ENCODE measurements at regions not wholly inside any gene's neighbourhood (a gene's known extent, or its start where the extent isn't known, plus 50 kb on each side); places are given as distances from the start of the nearest gene placed in this dataset.

DNA sequence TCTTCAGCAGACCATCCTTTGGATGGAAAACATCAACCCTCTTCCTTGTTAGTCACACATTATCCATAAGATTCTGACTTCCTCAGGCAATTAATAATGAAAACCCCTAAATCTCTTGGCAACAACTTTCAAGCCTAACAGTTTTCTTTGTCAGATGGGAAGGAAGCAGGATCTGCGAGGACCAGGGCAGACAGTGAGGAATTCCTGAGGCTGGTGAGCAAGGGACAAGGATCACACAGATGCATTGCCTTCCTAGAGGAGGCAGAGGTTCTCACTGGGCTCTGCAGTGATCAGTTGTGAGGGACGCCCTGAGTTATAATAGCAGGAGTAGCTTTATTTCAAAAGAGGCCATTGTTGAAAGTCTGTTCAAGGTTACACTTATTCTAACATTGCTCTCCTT, 195.4 kb downstream of the SLIT2 start:
- no peak overlapping the region for H3K56ac ChIP-seq (ENCODE audit: extremely low read depth, insufficient read depth, low read length)
- peaks cover 3% of the 10 kb centered on the region for H3K4me1 ChIP-seq (ENCODE audit: control insufficient read depth, insufficient read depth, low read length)
- H4K91ac ChIP-seq (ENCODE audit: insufficient read depth, low read depth, low read length): no peak overlapping the region
- no CpG with 5 or more reads among the region's 2 CpGs for WGBS, 2 experiments (ENCODE audit: extremely low coverage in 2 of 2, insufficient read length in 1 of 2)
- H4K8ac ChIP-seq (ENCODE audit: low read depth in 2 of 2, low read length in 2 of 2): no peak overlapping the region
- CTCF ChIA-PET: no interaction called here
- no peak overlapping the region for H2AK9ac ChIP-seq (replicated peaks; ENCODE audit: low read depth, low read length, poor library complexity)
- no peak overlapping the region for H2BK20ac ChIP-seq (ENCODE audit: low read depth, low read length)
- intact Hi-C loops (cut with micrococcal nuclease) (loop anchor here (5.0 kb wide), 1 partner anchor 1705 kb away; no protein-coding TSS in a partner anchor), dilution Hi-C loops (cut with HindIII; ENCODE audit: low sequenced_read_pairs, unreplicated experiment) (no loop called here), in situ Hi-C loops (cut with MboI; ENCODE audit: low sequenced_read_pairs) (loop anchor here (25.0 kb wide), 1 partner anchor 1760 kb away; no protein-coding TSS in a partner anchor)
- no peak for DNase-seq
- H2BK120ac ChIP-seq (ENCODE audit: low read depth, low read length): no peak overlapping the region
- H3K4me3 ChIP-seq (ENCODE audit: insufficient read depth, low read depth, low read length): no peak overlapping the region
- H4K5ac ChIP-seq (ENCODE audit: low read depth, low read length): no peak overlapping the region
- no peak overlapping the region for H3K14ac ChIP-seq (replicated peaks; ENCODE audit: low read depth, low read length)
- H3K27me3 ChIP-seq (ENCODE audit: control insufficient read depth, insufficient read depth, low read length): no peaks in the 10 kb centered on the region
- H3K18ac ChIP-seq (ENCODE audit: low read depth, low read length): no peak overlapping the region
- H3K9me1 ChIP-seq (ENCODE audit: insufficient read depth, low read length): no peaks in the 10 kb centered on the region
- H2BK5ac ChIP-seq (ENCODE audit: low read depth, low read length, poor library complexity, severe bottlenecking): no peak overlapping the region
- no peak overlapping the region for H3K9ac ChIP-seq (ENCODE audit: low read depth, low read length)
- H2AK5ac ChIP-seq (ENCODE audit: low read depth, low read length): no peak overlapping the region
- H3K36me3 ChIP-seq (ENCODE audit: control insufficient read depth, insufficient read depth, low read length): no peaks in the 10 kb centered on the region
- no peaks in the 10 kb centered on the region for H3K9me3 ChIP-seq (ENCODE audit: control insufficient read depth, insufficient read depth, low read length)
- POLR2A ChIA-PET (ENCODE audit: unreplicated experiment): no interaction called here
- H2BK15ac ChIP-seq (ENCODE audit: low read depth, low read length): no peak overlapping the region
- no peak overlapping the region for H3K27ac ChIP-seq (ENCODE audit: insufficient read depth, low read length)
- no peaks in the 10 kb centered on the region for H3K79me1 ChIP-seq (ENCODE audit: low read depth in 1 of 2, low read length in 2 of 2)
- no peak for ATAC-seq (ENCODE audit: low read depth)
- H3K23ac ChIP-seq (ENCODE audit: low read depth, low read length): no peak overlapping the region
- no TSS peak for BruUV-seq (replicated peaks)
- H3K4ac ChIP-seq (ENCODE audit: low read depth, low read length): no peak overlapping the region
- TF ChIP-seq RFX5 (IDR thresholded peaks at IDR 0.05; ENCODE audit: low read depth, low read length) (no peak), NFE2L2 (IDR thresholded peaks at IDR 0.05; ENCODE audit: low read depth, low read length) (no peak), BHLHE40 (IDR thresholded peaks at IDR 0.05; ENCODE audit: low read depth, low read length) (no peak), CEBPB (IDR thresholded peaks at IDR 0.05; ENCODE audit: low read depth, low read length) (no peak), CHD1 (IDR thresholded peaks at IDR 0.05; ENCODE audit: low read depth, low read length) (no peak), POLR2A (IDR thresholded peaks at IDR 0.05; ENCODE audit: low read depth, low read length) (no peak), MAZ (IDR thresholded peaks at IDR 0.05; ENCODE audit: borderline replicate concordance, low read depth, low read length) (no peak), MXI1 (IDR thresholded peaks at IDR 0.05; ENCODE audit: borderline replicate concordance, low read depth, low read length) (no peak), SMC3 (IDR thresholded peaks at IDR 0.05; ENCODE audit: low read depth, low read length) (no peak), USF2 (IDR thresholded peaks at IDR 0.05; ENCODE audit: low read depth, low read length) (no peak), RCOR1 (IDR thresholded peaks at IDR 0.05; ENCODE audit: insufficient replicate concordance, low read length) (no peak), FOS (IDR thresholded peaks at IDR 0.05; ENCODE audit: low read depth, low read length) (no peak), RAD21 (IDR thresholded peaks at IDR 0.05; ENCODE audit: low read length) (no peak), MAFK (IDR thresholded peaks at IDR 0.05; ENCODE audit: low read depth, low read length) (no peak)
- TF ChIP-seq, protein P1, sequence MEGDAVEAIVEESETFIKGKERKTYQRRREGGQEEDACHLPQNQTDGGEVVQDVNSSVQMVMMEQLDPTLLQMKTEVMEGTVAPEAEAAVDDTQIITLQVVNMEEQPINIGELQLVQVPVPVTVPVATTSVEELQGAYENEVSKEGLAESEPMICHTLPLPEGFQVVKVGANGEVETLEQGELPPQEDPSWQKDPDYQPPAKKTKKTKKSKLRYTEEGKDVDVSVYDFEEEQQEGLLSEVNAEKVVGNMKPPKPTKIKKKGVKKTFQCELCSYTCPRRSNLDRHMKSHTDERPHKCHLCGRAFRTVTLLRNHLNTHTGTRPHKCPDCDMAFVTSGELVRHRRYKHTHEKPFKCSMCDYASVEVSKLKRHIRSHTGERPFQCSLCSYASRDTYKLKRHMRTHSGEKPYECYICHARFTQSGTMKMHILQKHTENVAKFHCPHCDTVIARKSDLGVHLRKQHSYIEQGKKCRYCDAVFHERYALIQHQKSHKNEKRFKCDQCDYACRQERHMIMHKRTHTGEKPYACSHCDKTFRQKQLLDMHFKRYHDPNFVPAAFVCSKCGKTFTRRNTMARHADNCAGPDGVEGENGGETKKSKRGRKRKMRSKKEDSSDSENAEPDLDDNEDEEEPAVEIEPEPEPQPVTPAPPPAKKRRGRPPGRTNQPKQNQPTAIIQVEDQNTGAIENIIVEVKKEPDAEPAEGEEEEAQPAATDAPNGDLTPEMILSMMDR (conservative IDR thresholded peaks at IDR 0.05; ENCODE audit: low read depth, low read length): no peak
- TF ChIP-seq, protein P2, sequence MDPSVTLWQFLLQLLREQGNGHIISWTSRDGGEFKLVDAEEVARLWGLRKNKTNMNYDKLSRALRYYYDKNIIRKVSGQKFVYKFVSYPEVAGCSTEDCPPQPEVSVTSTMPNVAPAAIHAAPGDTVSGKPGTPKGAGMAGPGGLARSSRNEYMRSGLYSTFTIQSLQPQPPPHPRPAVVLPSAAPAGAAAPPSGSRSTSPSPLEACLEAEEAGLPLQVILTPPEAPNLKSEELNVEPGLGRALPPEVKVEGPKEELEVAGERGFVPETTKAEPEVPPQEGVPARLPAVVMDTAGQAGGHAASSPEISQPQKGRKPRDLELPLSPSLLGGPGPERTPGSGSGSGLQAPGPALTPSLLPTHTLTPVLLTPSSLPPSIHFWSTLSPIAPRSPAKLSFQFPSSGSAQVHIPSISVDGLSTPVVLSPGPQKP (IDR thresholded peaks at IDR 0.05; ENCODE audit: borderline replicate concordance, low read depth, low read length): no peak
- no peak overlapping the region for H2AFZ ChIP-seq (replicated peaks; ENCODE audit: low read length, poor library complexity)
- no peaks in the 10 kb centered on the region for H4K20me1 ChIP-seq (ENCODE audit: insufficient read depth, low read length)
- H3K4me2 ChIP-seq (ENCODE audit: low read depth, low read length): no peak overlapping the region
